Neural cell (in vitro differentiated cells): ENCODE measurements at regions not wholly inside any gene's neighbourhood (a gene's known extent, or its start where the extent isn't known, plus 50 kb on each side); places are given as distances from the start of the nearest gene placed in this dataset.

Experiments used
- H2AFZ ChIP-seq: fragments of 200-600, 300-800 bp; sonication (generic), shearing (Covaris generic); 2 replicates; pipeline ENCODE4 v1.6.0; 2014; ENCODE audit warnings: low read depth, mild to moderate bottlenecking, antibody characterized with exemption, low read length, moderate library complexity
- H3F3A ChIP-seq: fragments of 200-600 bp; shearing (Covaris generic); 2 replicates; pipeline ENCODE4 v1.6.1; 2016; ENCODE audit warnings: mild to moderate bottlenecking, moderate library complexity, mixed read lengths, antibody characterized with exemption, low read length; ENCODE audit not compliant: insufficient read depth, poor library complexity, severe bottlenecking
- H3K27ac ChIP-seq: fragments of 200-600, 300-800 bp; sonication (generic), shearing (Covaris generic); 2 replicates; pipeline ENCODE4 v1.5.1; 2014; ENCODE audit warnings: mild to moderate bottlenecking, low read length, moderate library complexity
- H3K27me3 ChIP-seq: fragments of 300-800, 200-600 bp; sonication (generic), shearing (Covaris generic); 2 replicates; pipeline ENCODE4 v1.6.0; 2014; ENCODE audit warnings: mild to moderate bottlenecking, low read depth, low read length, moderate library complexity; ENCODE audit not compliant: insufficient read depth
- H3K36me3 ChIP-seq: fragments of 300-800, 200-600 bp; sonication (generic), shearing (Covaris generic); 2 replicates; pipeline ENCODE4 v1.5.1; 2014; ENCODE audit warnings: mild to moderate bottlenecking, antibody characterized with exemption, low read length, moderate library complexity; ENCODE audit not compliant: insufficient read depth
- H3K4me2 ChIP-seq: fragments of 300-800, 200-600 bp; sonication (generic), shearing (Covaris generic); 2 replicates; pipeline ENCODE4 v1.6.0; 2014; ENCODE audit warnings: mild to moderate bottlenecking, low read length
- H3K4me3 ChIP-seq: fragments of 300-800, 200-600 bp; sonication (generic), shearing (Covaris generic); 2 replicates; pipeline ENCODE4 v1.5.1; 2014; ENCODE audit warnings: mild to moderate bottlenecking, low read length, moderate library complexity
- H3K79me2 ChIP-seq: fragments of 200-600 bp; shearing (Covaris generic); replicated peaks from 2 replicates; pipeline ENCODE4 v1.6.0; 2014; ENCODE audit warnings: mild to moderate bottlenecking, low read length, moderate library complexity; ENCODE audit not compliant: insufficient read depth
- H3K9ac ChIP-seq: fragments of 300-800, 200-600 bp; sonication (generic), shearing (Covaris generic); 2 replicates; pipeline ENCODE4 v1.6.1; 2016; ENCODE audit warnings: mild to moderate bottlenecking, low read length, mixed read lengths
- H3K9me2 ChIP-seq: fragments of 200-600 bp; shearing (Covaris generic); 2 replicates; pipeline ENCODE4 v1.6.1; 2016; ENCODE audit warnings: mild to moderate bottlenecking, low read length, mixed read lengths; ENCODE audit not compliant: insufficient read depth
- H3K9me3 ChIP-seq: fragments of 200-600, 300-800 bp; sonication (generic), shearing (Covaris generic); 2 replicates; pipeline ENCODE4 v1.6.1; 2016; ENCODE audit warnings: mild to moderate bottlenecking, mixed run types, low read length, moderate library complexity, mixed read lengths
- H4K20me1 ChIP-seq: fragments of 200-600 bp; shearing (Covaris generic); 2 replicates; pipeline ENCODE4 v1.6.1; 2016; ENCODE audit warnings: mild to moderate bottlenecking, mixed run types; ENCODE audit not compliant: insufficient read depth
- EP300 ChIP-seq: fragments of 450-650 bp; conservative IDR thresholded peaks from 2 replicates; pipeline ENCODE4 v1.6.1; 2014; ENCODE audit warnings: antibody characterized with exemption, mild to moderate bottlenecking, moderate library complexity; ENCODE audit not compliant: poor library complexity, severe bottlenecking
- EZH2 ChIP-seq: fragments of 200-600, 300-800 bp; shearing (Covaris generic), sonication (generic); IDR thresholded peaks from 2 replicates; pipeline ENCODE4 v1.6.1; 2014; ENCODE audit warnings: antibody characterized with exemption, low read length, borderline replicate concordance, mild to moderate bottlenecking; ENCODE audit not compliant: insufficient read depth, poor library complexity, severe bottlenecking
- MXI1 ChIP-seq: fragments of 450-650 bp; conservative IDR thresholded peaks from 2 replicates; pipeline ENCODE4 v1.6.1; 2014; ENCODE audit warnings: antibody characterized with exemption, mild to moderate bottlenecking; ENCODE audit not compliant: poor library complexity, severe bottlenecking
- POLR2AphosphoS5 ChIP-seq: IDR thresholded peaks from 2 replicates; pipeline ENCODE4 v1.6.1; 2012
- RAD21 ChIP-seq: fragments of 450-650 bp; conservative IDR thresholded peaks from 2 replicates; pipeline ENCODE4 v1.6.1; 2014; ENCODE audit warnings: antibody characterized with exemption, mild to moderate bottlenecking, moderate library complexity
- SMC3 ChIP-seq: fragments of 450-650 bp; conservative IDR thresholded peaks from 2 replicates; pipeline ENCODE4 v1.6.1; 2014; ENCODE audit warnings: antibody characterized with exemption, mild to moderate bottlenecking, moderate library complexity; ENCODE audit not compliant: poor library complexity
- TAF1 ChIP-seq: IDR thresholded peaks from 2 replicates; pipeline ENCODE4 v1.6.1; 2012; ENCODE audit warnings: low read depth
- TF ChIP-seq, protein P1 (sequence below): fragments of 450-650 bp; IDR thresholded peaks from 2 replicates; pipeline ENCODE4 v1.5.1; 2014; ENCODE audit warnings: antibody characterized with exemption, mild to moderate bottlenecking, moderate library complexity; ENCODE audit not compliant: poor library complexity, severe bottlenecking
- TF ChIP-seq, protein P2 (sequence below): IDR thresholded peaks from 2 replicates; pipeline ENCODE4 v1.6.1; 2012; ENCODE audit warnings: borderline replicate concordance

DNA sequence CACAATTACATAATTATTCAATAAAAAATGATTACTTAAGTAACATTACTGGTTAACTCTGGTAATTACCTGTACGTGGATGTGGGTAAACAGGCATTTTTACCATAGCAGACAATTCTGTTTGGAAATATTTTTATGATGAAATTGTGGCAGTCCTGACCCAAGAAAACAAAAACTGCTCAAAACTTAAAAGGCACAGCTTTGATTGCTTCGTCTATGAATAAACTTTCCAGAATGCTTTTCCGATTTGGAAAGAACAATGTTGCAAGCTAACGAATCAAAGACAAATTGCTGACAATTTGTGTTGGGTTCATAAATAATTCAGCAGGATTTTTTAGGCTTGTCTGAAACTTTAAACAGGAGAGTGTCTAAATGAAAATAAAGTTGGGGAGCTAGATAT lies 150.6 kb upstream of the GYPA start (continued):
- TF ChIP-seq SMC3 (no peak), EP300 (no peak)

DNA sequence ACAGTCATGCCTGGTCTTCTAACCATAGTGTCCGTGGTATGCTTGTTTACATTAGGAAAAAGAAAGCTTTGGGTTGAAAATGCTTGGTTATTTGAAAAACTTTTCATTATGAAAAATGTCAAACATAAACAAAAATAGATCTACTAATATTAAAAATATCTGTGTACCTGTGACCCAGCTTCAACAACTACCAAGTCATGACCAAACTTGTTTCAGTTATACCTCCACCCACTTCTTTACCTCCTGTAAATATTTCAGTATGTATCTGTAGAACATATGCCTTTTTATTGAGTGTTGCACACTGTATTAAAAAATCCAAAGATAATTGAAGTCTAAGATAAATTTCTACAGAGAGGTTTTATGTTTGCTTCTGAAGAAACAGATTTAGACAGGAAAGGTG lies 153.7 kb upstream of the GYPA start:
- Histone ChIP-seq H3K36me3 (no peaks in the 10 kb centered on the region), H3K4me3 (no peak overlapping the region), H3K9me3 (no peaks in the 10 kb centered on the region), H3K27ac (no peak overlapping the region), H3K27me3 (no peaks in the 10 kb centered on the region), H2AFZ (no peak overlapping the region), H3K9ac (no peak overlapping the region), H3K79me2 (no peaks in the 10 kb centered on the region), H3F3A (no peaks in the 10 kb centered on the region), H4K20me1 (no peaks in the 10 kb centered on the region), H3K9me2 (no peaks in the 10 kb centered on the region), H3K4me2 (no peak overlapping the region)
- TF ChIP-seq SMC3 (no peak), MXI1 (no peak), EP300 (no peak), EZH2 (no peak), POLR2AphosphoS5 (no peak), RAD21 (no peak), TAF1 (no peak)
- TF ChIP-seq, protein P1, sequence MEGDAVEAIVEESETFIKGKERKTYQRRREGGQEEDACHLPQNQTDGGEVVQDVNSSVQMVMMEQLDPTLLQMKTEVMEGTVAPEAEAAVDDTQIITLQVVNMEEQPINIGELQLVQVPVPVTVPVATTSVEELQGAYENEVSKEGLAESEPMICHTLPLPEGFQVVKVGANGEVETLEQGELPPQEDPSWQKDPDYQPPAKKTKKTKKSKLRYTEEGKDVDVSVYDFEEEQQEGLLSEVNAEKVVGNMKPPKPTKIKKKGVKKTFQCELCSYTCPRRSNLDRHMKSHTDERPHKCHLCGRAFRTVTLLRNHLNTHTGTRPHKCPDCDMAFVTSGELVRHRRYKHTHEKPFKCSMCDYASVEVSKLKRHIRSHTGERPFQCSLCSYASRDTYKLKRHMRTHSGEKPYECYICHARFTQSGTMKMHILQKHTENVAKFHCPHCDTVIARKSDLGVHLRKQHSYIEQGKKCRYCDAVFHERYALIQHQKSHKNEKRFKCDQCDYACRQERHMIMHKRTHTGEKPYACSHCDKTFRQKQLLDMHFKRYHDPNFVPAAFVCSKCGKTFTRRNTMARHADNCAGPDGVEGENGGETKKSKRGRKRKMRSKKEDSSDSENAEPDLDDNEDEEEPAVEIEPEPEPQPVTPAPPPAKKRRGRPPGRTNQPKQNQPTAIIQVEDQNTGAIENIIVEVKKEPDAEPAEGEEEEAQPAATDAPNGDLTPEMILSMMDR = no peak
- TF ChIP-seq, protein P2, sequence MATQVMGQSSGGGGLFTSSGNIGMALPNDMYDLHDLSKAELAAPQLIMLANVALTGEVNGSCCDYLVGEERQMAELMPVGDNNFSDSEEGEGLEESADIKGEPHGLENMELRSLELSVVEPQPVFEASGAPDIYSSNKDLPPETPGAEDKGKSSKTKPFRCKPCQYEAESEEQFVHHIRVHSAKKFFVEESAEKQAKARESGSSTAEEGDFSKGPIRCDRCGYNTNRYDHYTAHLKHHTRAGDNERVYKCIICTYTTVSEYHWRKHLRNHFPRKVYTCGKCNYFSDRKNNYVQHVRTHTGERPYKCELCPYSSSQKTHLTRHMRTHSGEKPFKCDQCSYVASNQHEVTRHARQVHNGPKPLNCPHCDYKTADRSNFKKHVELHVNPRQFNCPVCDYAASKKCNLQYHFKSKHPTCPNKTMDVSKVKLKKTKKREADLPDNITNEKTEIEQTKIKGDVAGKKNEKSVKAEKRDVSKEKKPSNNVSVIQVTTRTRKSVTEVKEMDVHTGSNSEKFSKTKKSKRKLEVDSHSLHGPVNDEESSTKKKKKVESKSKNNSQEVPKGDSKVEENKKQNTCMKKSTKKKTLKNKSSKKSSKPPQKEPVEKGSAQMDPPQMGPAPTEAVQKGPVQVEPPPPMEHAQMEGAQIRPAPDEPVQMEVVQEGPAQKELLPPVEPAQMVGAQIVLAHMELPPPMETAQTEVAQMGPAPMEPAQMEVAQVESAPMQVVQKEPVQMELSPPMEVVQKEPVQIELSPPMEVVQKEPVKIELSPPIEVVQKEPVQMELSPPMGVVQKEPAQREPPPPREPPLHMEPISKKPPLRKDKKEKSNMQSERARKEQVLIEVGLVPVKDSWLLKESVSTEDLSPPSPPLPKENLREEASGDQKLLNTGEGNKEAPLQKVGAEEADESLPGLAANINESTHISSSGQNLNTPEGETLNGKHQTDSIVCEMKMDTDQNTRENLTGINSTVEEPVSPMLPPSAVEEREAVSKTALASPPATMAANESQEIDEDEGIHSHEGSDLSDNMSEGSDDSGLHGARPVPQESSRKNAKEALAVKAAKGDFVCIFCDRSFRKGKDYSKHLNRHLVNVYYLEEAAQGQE = no peak

DNA sequence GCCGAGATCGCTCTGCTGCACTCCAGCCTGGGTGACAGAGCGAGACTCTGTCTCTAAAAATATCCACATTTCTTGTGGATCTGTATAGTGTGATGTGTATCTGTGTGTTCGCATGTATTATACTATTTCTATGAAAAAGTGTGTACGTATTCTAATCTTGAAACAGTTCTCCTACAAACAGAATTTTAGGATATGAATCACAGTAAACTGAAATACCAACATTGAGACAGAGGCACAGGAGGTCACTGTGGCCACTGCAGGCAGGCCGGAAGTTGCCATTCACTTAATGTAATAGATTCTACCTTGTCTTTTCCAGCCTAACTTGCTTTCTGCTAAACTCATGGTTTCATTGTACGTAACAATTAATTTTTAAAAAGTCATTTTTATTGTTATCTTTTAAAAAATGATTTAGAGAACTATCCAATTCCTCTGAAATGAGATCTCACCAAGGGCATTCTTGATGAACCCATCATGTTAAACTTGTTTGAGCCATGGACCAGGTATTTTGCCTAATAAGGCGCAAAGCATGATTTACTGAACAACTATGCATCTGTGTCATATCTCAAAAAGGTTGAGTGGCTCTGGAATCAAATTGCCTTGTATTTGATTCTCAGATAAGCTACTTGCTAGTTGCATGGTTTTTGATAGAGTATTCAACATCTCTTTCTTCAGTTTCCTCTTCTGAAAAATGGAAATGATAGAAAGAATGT lies 154.9 kb upstream of the GYPA start:
- Histone ChIP-seq H3K9ac (no peak overlapping the region), H3K4me3 (no peak overlapping the region), H3K79me2 (no peaks in the 10 kb centered on the region), H3K27ac (no peak overlapping the region), H2AFZ (no peak overlapping the region), H3K4me2 (no peak overlapping the region), H4K20me1 (no peaks in the 10 kb centered on the region), H3K9me3 (no peaks in the 10 kb centered on the region), H3K27me3 (no peaks in the 10 kb centered on the region), H3K9me2 (no peaks in the 10 kb centered on the region), H3F3A (no peaks in the 10 kb centered on the region), H3K36me3 (no peaks in the 10 kb centered on the region)
- TF ChIP-seq TAF1 (no peak), POLR2AphosphoS5 (no peak), EP300 (no peak), MXI1 (no peak), SMC3 (no peak), RAD21 (no peak), EZH2 (no peak)
- TF ChIP-seq, protein P1 = no peak
- TF ChIP-seq, protein P2 = no peak
